Progenitor cell of endocrine pancreas (in vitro differentiated cells): ENCODE measurements at regions not wholly inside any gene's neighbourhood (a gene's known extent, or its start where the extent isn't known, plus 50 kb on each side); places are given as distances from the start of the nearest gene placed in this dataset.
A peak's percentile ranks its signal among the peaks of the same experiment; 100 is the strongest.

Source experiments
- DNase-seq: peaks from one replicate; pipeline ENCODE4 v3.0.0; 2021; ENCODE audit warnings: low spot score; ENCODE audit not compliant: unreplicated experiment
- H3K27ac Mint-ChIP-seq: 2 replicates; pipeline ENCODE4 v1.8.0; 2021; ENCODE audit warnings: mild to moderate bottlenecking, moderate library complexity, mixed read lengths
- H3K27me3 Mint-ChIP-seq: 2 replicates; pipeline ENCODE4 v1.8.0; 2021; ENCODE audit warnings: mixed read lengths
- H3K36me3 Mint-ChIP-seq: 2 replicates; pipeline ENCODE4 v1.8.0; 2022; ENCODE audit warnings: mixed read lengths; ENCODE audit not compliant: insufficient read depth
- H3K4me1 Mint-ChIP-seq: 2 replicates; pipeline ENCODE4 v1.8.0; 2021; ENCODE audit warnings: low read depth, mixed read lengths
- H3K4me3 Mint-ChIP-seq: 2 replicates; pipeline ENCODE4 v1.8.0; 2021; ENCODE audit warnings: low read depth, mild to moderate bottlenecking, moderate library complexity, mixed read lengths
- H3K9me3 Mint-ChIP-seq: 2 replicates; pipeline ENCODE4 v1.8.0; 2021; ENCODE audit warnings: low read depth, mixed read lengths
- CTCF ChIP-seq: fragments of 200-600 bp; sonication (generic); IDR thresholded peaks from one replicate; pipeline ENCODE4 v1.5.0; 2021; ENCODE audit warnings: antibody characterized with exemption, mild to moderate bottlenecking; ENCODE audit not compliant: unreplicated experiment

DNA sequence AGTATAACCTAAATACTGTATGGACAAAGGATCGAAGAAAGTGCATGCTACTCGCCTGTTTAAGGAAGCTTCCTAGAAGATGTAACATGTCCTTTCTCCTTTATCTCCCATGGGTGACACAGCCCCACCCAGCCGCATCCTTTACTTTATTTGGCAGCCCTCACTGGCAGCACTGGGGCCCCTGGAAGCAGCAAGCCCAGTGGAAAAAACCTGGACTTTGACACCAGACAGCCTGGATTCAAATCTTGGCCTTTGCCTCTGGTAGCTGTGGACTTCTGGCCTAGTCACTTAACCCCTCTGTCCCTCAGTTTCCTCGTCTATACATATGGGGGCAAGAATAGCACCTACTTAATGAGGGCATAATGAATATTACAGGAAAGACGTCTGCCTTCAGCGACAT, 67.1 kb downstream of the MYEOV start:
- H3K27ac Mint-ChIP-seq = no peak overlapping the region

GRCh38 chr11:69361466-69361865, 67.5 kb downstream of the MYEOV start:
- no peak overlapping the region for H3K27ac Mint-ChIP-seq
- TF ChIP-seq CTCF = no peak
- no peaks in the 10 kb centered on the region for H3K36me3 Mint-ChIP-seq
- H3K27me3 Mint-ChIP-seq = peaks cover 3% of the 10 kb centered on the region
- DNase-seq = peak; percentile 6
- H3K4me1 Mint-ChIP-seq = peaks cover 1% of the 10 kb centered on the region
- no peak overlapping the region for H3K4me3 Mint-ChIP-seq
- no peaks in the 10 kb centered on the region for H3K9me3 Mint-ChIP-seq

More for the DNA sequence above, 67.1 kb downstream of the MYEOV start:
- Mint-ChIP-seq H3K27me3 (peaks cover 3% of the 10 kb centered on the region), H3K9me3 (no peaks in the 10 kb centered on the region), H3K4me3 (no peak overlapping the region), H3K36me3 (no peaks in the 10 kb centered on the region), H3K4me1 (peaks cover 1% of the 10 kb centered on the region)
- no peak for DNase-seq
- TF ChIP-seq CTCF = no peak

DNA sequence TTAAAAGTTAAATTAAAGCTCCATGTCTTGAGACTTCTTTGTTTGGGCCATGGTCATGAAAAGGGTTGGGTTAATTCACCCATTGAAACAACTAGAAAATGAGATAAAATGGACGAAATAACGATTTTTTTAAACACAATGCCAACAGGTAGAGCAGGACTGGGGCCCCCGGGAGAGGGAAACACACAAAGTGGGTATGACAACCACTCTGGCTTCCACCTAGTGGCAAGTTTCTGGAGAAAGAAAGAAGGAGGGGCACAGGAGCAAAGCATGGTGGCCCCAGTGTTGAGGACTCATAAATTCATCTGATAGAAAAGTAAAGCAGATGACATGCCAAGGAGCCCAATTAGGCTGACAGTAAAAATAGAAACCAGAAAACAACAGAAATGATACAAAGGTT, 68.4 kb downstream of the MYEOV start:
- H3K27ac Mint-ChIP-seq = no peak overlapping the region
- H3K27me3 Mint-ChIP-seq = no peaks in the 10 kb centered on the region
- H3K4me3 Mint-ChIP-seq = no peak overlapping the region
- peaks cover 1% of the 10 kb centered on the region for H3K4me1 Mint-ChIP-seq
- no peak for TF ChIP-seq CTCF
- H3K36me3 Mint-ChIP-seq = no peaks in the 10 kb centered on the region
- DNase-seq = peak; percentile 2
- no peaks in the 10 kb centered on the region for H3K9me3 Mint-ChIP-seq

DNA sequence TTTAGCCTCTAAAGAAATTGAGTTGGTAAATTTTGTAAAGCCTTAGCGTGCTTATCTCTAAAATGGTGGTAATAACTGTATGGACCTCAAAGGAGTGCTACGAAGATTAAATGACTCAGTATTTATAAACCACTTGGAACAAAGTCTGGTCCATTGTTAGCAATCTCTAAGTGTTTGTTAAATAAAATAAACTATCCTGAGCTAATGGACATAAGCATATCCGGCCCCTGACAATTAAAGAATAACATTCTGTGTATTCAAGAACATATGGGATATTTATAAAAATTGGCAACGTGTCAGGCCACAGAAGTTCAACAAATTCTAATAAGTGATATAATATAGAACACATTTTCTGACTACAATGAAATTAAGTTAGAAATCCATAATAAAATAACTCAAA, 71.0 kb downstream of the MYEOV start:
- H3K27me3 Mint-ChIP-seq = no peaks in the 10 kb centered on the region

GRCh38 chr11:69365558-69365957, 71.6 kb downstream of the MYEOV start:
- no peak for TF ChIP-seq CTCF
- Mint-ChIP-seq H3K27me3 (peaks cover under 1% of the 10 kb centered on the region), H3K27ac (no peak overlapping the region), H3K36me3 (no peaks in the 10 kb centered on the region), H3K9me3 (peaks cover 14% of the 10 kb centered on the region), H3K4me3 (no peak overlapping the region), H3K4me1 (peaks cover 1% of the 10 kb centered on the region)
- DNase-seq = no peak

More for the DNA sequence above, 71.0 kb downstream of the MYEOV start:
- DNase-seq = no peak
- no peaks in the 10 kb centered on the region for H3K36me3 Mint-ChIP-seq
- peaks cover 12% of the 10 kb centered on the region for H3K9me3 Mint-ChIP-seq
- peaks cover 1% of the 10 kb centered on the region for H3K4me1 Mint-ChIP-seq
- no peak overlapping the region for H3K4me3 Mint-ChIP-seq
- H3K27ac Mint-ChIP-seq = no peak overlapping the region
- no peak for TF ChIP-seq CTCF
